Stomach (tissue), 8 donors: ENCODE measurements at regions not wholly inside any gene's neighbourhood (a gene's known extent, or its start where the extent isn't known, plus 50 kb on each side); places are given as distances from the start of the nearest gene placed in this dataset.

ENCODE experiments used
- DNase-seq, 2 donors: peaks; one replicate each; pipeline versions ENCODE4 v3.0.0 to v3.0.0-alpha.2; 2013 to 2019
- H3K27ac ChIP-seq, 5 donors: fragments of 200-600 bp in 4 of 5; sonication (generic) in 4 of 5; one replicate each; pipeline ENCODE4 v1.5.1; 2013 to 2019; ENCODE audit warnings: mild to moderate bottlenecking in 1 of 5, moderate library complexity in 1 of 5
- H3K27me3 ChIP-seq, 3 donors: fragments of 200-600 bp; sonication (generic); one replicate each; pipeline ENCODE4 v1.5.1; 2017 to 2019; ENCODE audit warnings: mixed run types in 1 of 3
- H3K36me3 ChIP-seq, 4 donors: fragments of 200-600 bp; sonication (generic); 1 replicate in 3 of 4; 2 replicates in 1 of 4; pipeline ENCODE4 v1.5.1; 2016 to 2019
- H3K4me1 ChIP-seq, 4 donors: fragments of 200-600 bp; sonication (generic); one replicate each; pipeline ENCODE4 v1.5.1; 2016 to 2019
- H3K4me3 ChIP-seq, 4 donors: fragments of 200-600 bp; sonication (generic) in 3 of 4; one replicate each; pipeline ENCODE4 v1.5.1; 2016 to 2019; ENCODE audit warnings: mild to moderate bottlenecking in 1 of 4
- H3K9me3 ChIP-seq, 4 donors: fragments of 200-600 bp; sonication (generic); one replicate each; pipeline ENCODE4 v1.5.1; 2016 to 2019
- CTCF ChIP-seq, 7 experiments: fragments of 450-650 bp in 4 of 7; fragments of 200-600 bp in 3 of 7; sonication (generic) in 3 of 7; IDR thresholded peaks; one replicate each; pipeline ENCODE4 v1.5.1; 2016 to 2019; ENCODE audit warnings: antibody characterized with exemption in 7 of 7, control low read depth in 2 of 7, mild to moderate bottlenecking in 1 of 7
- EP300 ChIP-seq: sonication (generic); formaldehyde crosslinking; IDR thresholded peaks from one replicate; pipeline ENCODE4 v1.6.1; 2017; ENCODE audit warnings: antibody characterized with exemption
- POLR2A ChIP-seq, 4 donors: fragments of 450-650 bp; IDR thresholded peaks; one replicate each; pipeline ENCODE4 v1.6.1; 2016; ENCODE audit warnings: antibody characterized with exemption in 4 of 4, control low read depth in 2 of 4, mild to moderate bottlenecking in 1 of 4, moderate library complexity in 1 of 4
- POLR2AphosphoS5 ChIP-seq, 3 donors: sonication (generic); formaldehyde crosslinking; IDR thresholded peaks; one replicate each; pipeline ENCODE4 v1.6.1; 2016; ENCODE audit warnings: antibody characterized with exemption in 3 of 3
- WGBS, 5 donors: extraction: QIAGEN DNeasy Blood & Tissue Kit in 3 of 5; methylation state at CpG; one replicate each; pipeline versions ENCODE4 v1.1.5 to v1.1.7; 2013 to 2018; 5-methylcytosine and 5-hydroxymethylcytosine counted together
- intact Hi-C: fragments of 100-400 bp; cut with DNase I; formaldehyde crosslinking; loops from one replicate; pipeline ENCODE4 v1.15.1; 2023; ENCODE audit warnings: low total_unique reads
- donor health status: healthy with polysubstance abuse.
- donor health status: Bipolar disorder and iron deficiency.
- donor health status: healthy.

GRCh38 chr10:61318429-61318828 is 134.8 kb downstream of the TMEM26 start:
- no peak for DNase-seq
- no peaks in the 10 kb centered on the region for H3K9me3 ChIP-seq
- no peak overlapping the region for H3K4me3 ChIP-seq
- peaks cover 0 to 6% (median 2%) of the 10 kb centered on the region in 4 donors for H3K4me1 ChIP-seq
- no peaks in the 10 kb centered on the region for H3K27me3 ChIP-seq
- no peaks in the 10 kb centered on the region for H3K36me3 ChIP-seq
- TF ChIP-seq POLR2A (IDR thresholded peaks at IDR 0.05) (no peak), POLR2AphosphoS5 (IDR thresholded peaks at IDR 0.05) (no peak), EP300 (no peak), CTCF (IDR thresholded peaks at IDR 0.05) (no peak)
- no peak overlapping the region for H3K27ac ChIP-seq
- intact Hi-C loops = no loop called here

- no peaks in the 10 kb centered on the region for H3K36me3 ChIP-seq
- no peaks in the 10 kb centered on the region for H3K9me3 ChIP-seq
- no peak for DNase-seq
- H3K4me1 ChIP-seq = peaks cover 0 to 11% (median 4%) of the 10 kb centered on the region in 4 donors
- no peak overlapping the region for H3K27ac ChIP-seq
- no peak overlapping the region for H3K4me3 ChIP-seq
- H3K27me3 ChIP-seq = no peaks in the 10 kb centered on the region
- TF ChIP-seq POLR2A (IDR thresholded peaks at IDR 0.05) (no peak), CTCF (IDR thresholded peaks at IDR 0.05) (no peak), EP300 (no peak), POLR2AphosphoS5 (IDR thresholded peaks at IDR 0.05) (no peak)
- intact Hi-C loops = no loop called here
These were observed 135.5 kb downstream of the TMEM26 start for GRCh38 chr10:61317706-61318105.

- Histone ChIP-seq H3K4me3 (no peak overlapping the region), H3K27me3 (no peaks in the 10 kb centered on the region), H3K9me3 (no peaks in the 10 kb centered on the region), H3K4me1 (peaks cover 0 to 11% (median 4%) of the 10 kb centered on the region in 4 donors), H3K36me3 (no peaks in the 10 kb centered on the region), H3K27ac (no peak overlapping the region)
- intact Hi-C loops = no loop called here
- no peak for TF ChIP-seq POLR2AphosphoS5 (IDR thresholded peaks at IDR 0.05)
- no peak for TF ChIP-seq CTCF (IDR thresholded peaks at IDR 0.05)
- no peak for TF ChIP-seq EP300
- TF ChIP-seq POLR2A (IDR thresholded peaks at IDR 0.05) = no peak
- 88 to 99% (median 94%) methylated on average over 1 of the region's 1 CpG for WGBS, 5 donors
- no peak for DNase-seq
These were observed 136.4 kb downstream of the TMEM26 start for GRCh38 chr10:61316676-61317265.

- H3K27me3 ChIP-seq = no peaks in the 10 kb centered on the region
- no peak for DNase-seq
- H3K4me1 ChIP-seq = peaks cover 0 to 11% (median 4%) of the 10 kb centered on the region in 4 donors
- no peak overlapping the region for H3K27ac ChIP-seq
- no peaks in the 10 kb centered on the region for H3K9me3 ChIP-seq
- 83 to 90% (median 89%) methylated on average over 1 of the region's 1 CpG for WGBS, 5 donors
- intact Hi-C loops = no loop called here
- TF ChIP-seq CTCF (IDR thresholded peaks at IDR 0.05) = no peak
- TF ChIP-seq EP300 = no peak
- no peak for TF ChIP-seq POLR2A (IDR thresholded peaks at IDR 0.05)
- no peak for TF ChIP-seq POLR2AphosphoS5 (IDR thresholded peaks at IDR 0.05)
- H3K36me3 ChIP-seq = no peaks in the 10 kb centered on the region
- no peak overlapping the region for H3K4me3 ChIP-seq
These were observed 138.9 kb downstream of the TMEM26 start for GRCh38 chr10:61314273-61314672.
